Muscle of arm (tissue), 1 donor: ENCODE measurements at regions not wholly inside any gene's neighbourhood (a gene's known extent, or its start where the extent isn't known, plus 50 kb on each side); places are given as distances from the start of the nearest gene placed in this dataset.
"Not testable (repeated sequence)": the region's sequence is repeated elsewhere in the genome, so short reads cannot be mapped to it uniquely, and the experiment has no call there.

Experiments used
- DNase-seq: peaks from one replicate; pipeline ENCODE4 v3.0.0-alpha.2; 2013

DNA sequence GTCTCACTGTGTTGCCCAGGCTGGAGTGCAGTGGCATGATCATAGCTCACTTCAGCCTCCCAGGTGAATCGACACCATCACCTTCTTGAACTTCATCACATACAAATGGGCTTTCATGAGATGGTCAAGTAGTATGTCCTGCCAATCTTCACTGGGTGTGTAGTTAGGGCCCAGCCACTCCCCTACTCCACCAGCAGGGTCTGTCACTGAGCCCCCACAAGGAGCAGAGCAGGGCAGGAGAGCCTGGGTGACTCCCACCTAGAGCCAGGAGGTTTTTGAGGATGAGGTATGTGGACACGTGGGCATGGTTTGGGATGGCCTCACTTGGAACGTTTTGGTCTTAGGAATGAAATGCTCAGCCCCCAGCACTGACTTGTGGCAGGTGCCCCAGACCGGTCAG lies 4037.7 kb upstream of the TPTE start:
- DNase-seq, result not testable (repeated sequence)

DNA sequence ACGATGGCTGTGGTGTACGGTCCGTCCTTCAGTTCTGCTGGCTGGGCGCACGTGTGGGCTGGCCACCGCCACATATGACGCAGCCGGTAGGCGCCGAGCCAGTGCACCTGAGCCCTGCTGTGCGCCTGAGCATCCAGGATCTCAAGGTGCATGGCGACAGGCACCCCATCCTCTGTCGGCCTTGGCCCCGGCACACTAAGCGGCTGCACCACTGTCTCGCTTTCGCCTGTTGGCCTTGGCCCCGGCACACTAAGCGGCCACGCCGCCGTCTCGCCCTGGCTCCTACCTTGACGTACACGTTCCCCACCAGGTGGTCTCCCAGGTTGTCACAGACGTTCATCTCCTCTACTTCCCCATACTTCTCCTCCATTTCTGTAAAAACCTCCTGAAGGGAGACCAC lies 4034.6 kb upstream of the TPTE start:
- not testable (repeated sequence) for DNase-seq

DNA sequence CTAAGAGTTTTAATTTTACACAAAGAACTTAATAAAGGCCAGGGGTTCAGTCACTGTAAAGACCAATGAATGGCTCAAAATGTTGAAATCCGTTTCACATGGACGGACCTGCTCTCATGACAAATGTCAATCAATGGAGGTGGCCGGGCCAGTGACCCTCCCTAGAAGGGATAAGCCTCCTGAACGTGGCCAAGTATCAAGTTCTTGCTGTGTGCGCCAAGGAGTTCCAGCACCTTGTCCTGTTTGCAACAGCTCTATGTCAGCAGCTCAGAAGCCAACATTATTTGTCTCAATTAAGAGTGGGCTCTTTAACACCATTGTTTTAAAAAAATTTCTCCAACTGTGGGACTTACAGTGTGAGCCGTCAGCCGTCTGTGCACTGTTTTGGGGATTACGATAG lies 4028.7 kb upstream of the TPTE start:
- not testable (repeated sequence) for DNase-seq

DNA sequence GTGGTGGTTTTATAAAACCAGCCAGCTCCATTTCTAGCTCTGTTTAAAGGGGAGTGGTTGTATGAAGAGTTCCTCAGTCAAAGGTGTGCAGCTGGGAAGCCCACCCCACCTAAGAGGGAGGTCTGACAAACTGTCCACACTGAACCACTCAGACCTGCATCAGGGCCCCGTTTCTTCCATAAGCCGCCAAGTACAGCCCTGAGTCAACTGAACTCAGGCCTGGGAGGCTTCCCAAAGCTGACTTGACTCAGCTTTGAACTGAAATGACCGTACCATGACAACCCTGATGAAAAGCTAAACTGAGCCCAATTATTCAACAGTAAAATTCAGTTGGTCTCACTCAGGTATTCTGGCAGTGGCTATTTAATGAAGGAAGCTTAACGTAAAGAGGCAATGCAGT lies 4027.4 kb upstream of the TPTE start:
- DNase-seq, result not testable (repeated sequence)

DNA sequence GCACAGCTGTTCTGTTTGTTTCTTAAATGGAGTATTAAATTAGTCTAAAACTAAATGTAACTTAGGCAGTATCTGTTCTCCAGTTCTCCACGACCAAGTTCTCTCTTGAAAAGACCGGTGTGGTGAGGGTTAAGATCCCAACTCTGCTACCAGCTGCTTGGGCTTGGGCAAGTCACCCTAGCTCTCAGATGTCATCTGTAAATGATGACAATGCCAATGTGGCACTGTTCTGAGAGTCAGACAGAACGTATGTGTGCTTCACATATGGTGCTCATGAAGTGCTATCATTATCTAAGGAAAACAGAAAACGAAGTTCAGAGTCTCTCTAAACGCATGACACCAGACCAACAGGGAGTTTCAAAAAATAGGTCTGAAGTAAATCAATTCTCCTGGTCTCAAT lies 4025.0 kb upstream of the TPTE start:
- not testable (repeated sequence) for DNase-seq

DNA sequence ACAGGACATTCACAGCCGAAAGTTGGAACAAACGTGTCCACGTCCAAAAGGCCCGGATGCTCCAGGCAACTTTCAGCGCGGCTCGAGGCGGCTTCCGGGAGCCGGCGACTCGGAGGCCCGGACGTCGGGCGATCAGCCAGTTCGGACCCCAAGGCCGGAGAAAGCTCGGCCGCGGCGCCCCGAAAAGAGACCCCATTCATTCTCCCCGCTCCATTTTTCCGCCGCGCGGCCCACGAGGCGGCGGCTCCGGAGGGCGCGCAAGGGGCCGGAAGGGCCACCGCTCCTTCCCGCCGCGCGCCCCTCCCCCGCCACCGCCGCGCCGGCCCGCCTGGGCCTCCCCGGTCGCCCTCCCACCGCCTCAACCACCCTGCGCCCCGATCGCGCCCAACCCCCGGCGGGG lies 4022.7 kb upstream of the TPTE start:
- not testable (repeated sequence) for DNase-seq

DNA sequence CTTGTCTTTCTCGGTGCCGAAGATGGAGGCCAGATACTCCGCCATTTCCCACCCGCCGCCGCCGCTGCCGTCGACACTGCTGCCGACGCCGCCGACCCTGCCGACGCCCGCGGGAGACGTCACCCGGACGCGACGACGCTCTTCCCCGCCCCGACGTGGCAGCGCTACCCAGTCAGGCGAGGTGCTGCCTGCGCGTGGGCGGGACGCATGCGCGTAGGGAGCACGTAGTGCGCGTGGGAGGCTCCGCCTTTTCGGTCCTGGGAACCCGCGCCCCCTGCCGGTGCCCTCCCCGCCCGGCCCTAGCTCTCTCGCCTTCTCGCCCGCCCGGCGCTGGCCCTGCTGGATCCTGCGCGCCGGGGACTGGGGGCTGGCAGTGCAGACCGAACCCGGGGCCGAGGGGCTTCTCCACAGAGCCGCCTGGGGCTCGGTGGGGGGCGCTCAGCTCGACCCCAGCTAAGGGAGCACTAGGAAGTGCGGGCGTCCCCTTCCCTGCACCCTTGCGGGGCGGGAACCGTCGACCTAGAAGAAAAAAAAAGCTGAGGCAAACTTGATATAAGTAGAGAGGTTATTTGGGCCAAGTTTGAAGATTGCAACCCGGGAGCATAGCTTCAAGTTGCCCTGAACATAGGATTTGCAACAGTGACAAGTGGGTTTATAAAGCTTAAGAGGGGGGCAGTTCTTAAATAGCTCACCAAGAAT lies 4022.1 kb upstream of the TPTE start:
- DNase-seq, result not testable (repeated sequence)

DNA sequence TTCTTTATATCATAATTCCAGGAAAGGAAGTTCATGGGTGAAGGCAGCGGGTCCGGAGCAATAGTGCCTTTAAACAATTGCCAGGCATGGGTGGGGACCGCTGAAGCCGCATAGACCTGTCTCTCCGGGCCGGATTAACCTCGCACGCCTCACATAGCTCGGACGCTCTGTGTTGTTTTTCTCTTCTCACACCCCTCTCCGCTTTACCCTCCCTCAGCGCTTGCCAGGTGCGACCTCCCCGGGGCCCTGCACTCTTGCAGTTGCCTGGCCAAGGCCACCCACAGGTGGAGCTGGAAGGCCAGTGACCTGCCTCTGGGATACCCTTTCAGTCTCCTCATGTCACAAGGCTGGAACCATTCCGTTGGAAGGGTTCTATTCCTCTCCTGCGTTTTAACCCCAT lies 4021.5 kb upstream of the TPTE start:
- not testable (repeated sequence) for DNase-seq

DNA sequence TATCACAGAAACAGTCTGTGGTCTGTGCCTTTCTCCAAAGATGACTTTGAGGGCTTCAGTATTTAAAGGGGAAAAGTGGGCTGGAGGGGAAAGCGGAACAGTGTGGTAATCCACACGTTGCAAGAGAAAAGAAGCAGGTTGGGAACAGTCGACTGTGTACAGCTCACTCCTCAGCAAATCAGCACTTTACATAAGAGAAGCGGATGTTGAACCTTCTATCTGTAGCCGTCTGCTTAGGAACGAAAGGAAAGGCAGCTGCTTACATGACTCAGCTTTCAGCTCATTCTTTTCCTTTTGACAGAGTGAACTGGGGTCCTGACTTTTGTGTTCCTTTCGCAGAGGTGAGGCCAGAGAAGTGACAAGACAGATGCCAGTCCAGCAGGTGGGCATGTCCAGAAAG lies 4020.7 kb upstream of the TPTE start:
- not testable (repeated sequence) for DNase-seq

DNA sequence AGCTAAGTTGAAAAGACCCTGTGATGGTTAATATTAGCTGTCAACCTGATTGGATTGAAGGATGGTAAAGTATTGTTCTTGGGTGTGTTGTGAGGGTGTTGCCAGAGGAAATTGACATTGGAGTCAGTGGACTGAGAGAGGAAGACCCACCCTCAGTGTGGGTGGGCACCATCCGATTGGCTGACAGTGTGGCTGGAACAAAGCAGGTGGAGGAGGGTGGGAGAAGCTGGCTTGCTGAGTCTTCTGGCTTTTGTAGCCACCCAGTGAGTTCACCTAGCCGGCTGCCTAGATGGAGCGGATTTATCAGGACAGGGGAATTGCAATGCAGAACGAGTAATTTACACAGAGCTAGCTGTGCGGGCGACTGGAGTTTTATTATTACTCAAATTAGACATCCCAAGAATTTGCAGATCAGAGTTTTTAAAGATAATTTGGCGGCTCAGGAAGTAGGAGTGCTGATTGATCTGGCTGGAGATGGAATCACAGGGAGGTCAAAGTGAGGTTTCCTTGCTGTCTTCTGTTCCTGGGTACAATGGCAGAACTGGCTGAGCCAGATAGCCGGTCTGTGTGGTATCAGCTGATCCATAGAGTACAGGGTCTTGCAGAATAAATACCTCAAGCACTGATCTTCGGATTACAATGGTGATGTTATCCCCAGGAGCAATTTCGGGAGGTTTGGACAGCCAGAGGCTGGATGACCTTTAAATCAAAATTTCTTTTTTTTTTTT lies 4015.1 kb upstream of the TPTE start:
- not testable (repeated sequence) for DNase-seq

DNA sequence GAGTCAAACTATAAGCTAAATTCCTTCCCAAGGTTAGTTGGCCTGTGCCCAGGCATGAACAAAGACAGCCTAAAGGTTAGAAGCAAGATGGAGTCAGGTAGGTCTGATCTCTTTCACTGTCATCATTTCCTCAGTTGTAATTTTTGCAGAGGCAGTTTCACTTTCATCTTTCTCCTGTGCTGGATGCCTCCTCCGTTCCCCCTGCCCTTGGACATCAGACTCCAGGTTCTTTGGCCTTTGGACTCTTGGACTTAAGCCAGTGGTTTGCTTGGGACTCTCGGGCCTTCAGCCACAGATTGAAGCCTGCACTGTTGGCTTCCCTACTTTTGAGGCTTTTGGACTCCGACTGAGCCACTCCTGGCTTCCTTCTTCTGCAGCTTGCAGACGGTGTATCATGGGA lies 4013.8 kb upstream of the TPTE start:
- DNase-seq, result not testable (repeated sequence)

DNA sequence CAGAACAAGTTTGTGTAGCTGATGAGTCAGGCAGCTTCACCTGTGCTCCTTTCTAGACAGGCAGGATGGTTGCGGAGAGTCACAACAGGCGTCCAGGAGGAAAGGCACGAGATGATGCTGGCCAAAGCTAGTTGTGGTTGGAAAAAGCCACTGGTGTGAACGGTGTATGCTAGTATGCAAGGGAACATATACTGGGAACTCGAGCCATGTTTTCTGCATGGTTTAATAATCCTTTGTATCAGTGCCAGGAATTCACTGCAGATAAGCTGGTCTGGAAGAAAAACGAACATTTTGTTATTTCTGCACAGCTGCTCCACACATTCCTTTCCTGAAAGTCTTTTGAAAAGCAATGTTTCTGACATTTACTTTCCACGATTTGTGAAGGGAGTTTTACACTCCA lies 3999.6 kb upstream of the TPTE start:
- not testable (repeated sequence) for DNase-seq

DNA sequence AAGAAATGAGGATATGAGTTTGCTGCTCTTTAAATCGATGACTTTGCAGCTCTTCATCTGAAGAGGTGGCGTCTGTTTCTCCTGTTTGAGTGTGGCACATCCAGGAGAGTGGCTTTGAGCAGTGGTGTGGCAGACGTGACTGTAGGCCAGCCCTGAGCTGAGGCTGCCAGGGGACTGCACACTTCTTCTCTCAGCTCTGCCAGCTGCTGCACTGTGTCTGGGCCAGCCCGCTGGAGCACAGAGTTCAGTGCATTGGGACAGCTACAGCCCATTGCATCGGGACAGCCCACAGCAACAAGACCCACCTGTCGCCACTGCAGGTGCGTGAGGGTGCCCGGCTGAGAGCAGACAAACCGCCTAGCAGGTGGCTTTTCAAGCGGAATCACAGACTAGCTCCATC lies 3995.2 kb upstream of the TPTE start:
- not testable (repeated sequence) for DNase-seq

DNA sequence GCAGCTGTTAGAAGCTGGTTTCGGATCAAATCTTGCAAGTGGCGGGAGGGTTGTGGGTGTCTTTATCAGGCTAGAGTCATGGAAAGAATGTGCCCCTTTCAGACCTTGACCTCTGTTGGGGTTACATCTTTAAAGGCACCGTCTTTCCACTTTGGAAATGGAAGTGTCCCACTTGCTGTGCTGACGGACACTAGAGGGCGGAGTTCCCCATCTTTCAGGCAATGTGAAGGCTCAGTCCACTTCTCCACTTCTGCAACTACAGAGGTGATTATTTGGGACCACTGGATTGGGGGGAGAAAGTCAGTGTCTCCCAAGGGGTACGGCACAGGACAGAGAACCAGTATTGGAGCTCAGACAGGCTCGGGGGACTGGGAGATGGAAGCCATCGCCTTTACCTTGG lies 3990.7 kb upstream of the TPTE start:
- DNase-seq, result not testable (repeated sequence)

DNA sequence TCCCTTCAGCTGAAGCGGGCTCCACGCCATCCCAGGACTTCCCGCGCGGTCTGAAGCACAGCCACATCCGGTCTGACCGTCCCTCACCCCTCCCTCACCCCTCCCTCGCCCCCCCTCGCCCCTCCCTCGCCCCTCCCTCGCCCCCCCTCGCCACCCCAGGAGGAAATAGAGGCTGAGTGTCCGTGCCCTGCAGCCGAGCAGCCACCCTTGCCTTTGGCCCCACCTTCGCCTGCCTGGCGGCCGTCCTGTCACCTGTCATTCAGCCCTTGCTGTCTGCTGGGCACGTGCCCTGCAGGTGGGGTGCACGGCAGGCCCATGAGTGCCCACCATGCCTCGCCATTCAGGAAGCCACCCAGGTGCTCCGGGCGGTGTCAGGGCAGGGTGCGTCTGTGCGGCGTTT lies 3988.1 kb upstream of the TPTE start:
- not testable (repeated sequence) for DNase-seq

DNA sequence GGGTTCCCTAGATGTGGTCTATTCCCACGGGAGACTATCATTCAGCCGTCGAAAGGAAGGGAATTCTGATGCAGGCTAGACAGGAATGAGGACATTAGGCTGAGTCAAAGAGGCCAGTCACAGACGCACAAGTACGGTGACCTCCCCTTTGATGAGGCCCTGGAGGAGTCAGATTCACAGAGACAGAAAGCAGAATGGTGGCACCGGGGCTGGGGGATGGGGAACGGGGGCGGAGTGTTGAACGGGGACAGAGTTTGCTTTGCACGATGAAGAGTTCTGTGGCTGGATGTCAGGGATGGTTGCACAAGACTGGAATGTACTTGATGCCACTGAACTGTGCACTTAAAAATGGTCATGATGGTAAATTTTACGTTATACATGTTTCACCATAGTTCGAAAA lies 3983.1 kb upstream of the TPTE start:
- DNase-seq, result not testable (repeated sequence)

DNA sequence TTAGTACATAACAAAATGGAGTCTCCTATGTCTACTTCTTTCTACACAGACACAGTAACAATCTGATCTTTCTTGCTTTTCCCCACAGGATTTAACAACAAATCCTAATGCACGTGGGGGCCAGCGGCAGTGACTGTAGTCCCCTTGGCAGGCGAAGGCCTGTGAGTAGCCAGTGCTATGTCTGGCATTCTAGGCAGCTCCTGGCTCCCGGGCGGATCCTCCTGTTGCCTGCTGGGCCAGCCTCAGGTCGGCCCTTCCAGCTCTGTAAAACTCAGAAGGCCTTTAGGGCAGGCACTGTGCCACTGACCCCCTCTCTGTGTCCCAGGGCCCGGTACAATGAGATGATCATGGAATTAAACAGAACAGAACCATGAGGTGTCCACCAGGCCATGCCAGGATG lies 3981.7 kb upstream of the TPTE start:
- not testable (repeated sequence) for DNase-seq

DNA sequence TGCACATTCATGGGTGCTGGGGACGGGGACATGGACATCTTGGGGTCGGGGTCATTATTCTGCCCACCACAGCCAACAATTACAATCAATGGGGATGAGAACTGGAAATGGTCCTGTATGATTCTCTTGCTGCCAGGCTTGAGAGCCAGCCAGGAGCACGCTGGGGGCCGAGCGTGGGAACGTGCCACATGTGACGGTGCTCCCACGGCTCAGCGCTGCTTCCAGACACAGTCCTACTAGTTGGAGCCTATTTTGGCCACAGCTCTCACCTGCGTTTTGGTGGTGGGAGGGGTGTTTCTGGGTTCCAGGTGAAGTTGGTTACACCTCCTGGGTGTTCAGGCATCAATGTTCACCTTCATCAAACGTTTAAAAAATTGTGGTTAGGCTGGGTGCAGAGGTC lies 3980.3 kb upstream of the TPTE start:
- DNase-seq, result not testable (repeated sequence)

DNA sequence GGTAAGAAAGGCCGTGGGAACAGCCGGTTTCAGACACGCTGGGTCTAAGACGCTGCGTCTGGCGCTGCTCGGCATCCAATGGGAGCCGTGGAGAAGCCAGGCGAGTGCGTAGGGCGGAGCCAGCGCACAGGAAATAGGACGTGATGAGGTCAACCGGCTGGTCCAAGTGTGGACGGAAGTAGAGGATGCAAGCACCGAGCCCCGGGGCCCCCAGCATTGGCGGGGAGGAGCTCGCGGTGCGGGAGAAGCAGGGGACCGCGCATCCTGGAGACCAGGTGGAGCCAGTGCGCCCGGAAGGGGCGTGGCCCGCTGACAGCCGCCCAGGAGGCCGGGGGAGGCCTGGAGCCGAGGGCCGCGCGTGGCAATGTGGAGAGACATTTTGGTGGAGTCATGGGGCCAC lies 3976.1 kb upstream of the TPTE start:
- not testable (repeated sequence) for DNase-seq

DNA sequence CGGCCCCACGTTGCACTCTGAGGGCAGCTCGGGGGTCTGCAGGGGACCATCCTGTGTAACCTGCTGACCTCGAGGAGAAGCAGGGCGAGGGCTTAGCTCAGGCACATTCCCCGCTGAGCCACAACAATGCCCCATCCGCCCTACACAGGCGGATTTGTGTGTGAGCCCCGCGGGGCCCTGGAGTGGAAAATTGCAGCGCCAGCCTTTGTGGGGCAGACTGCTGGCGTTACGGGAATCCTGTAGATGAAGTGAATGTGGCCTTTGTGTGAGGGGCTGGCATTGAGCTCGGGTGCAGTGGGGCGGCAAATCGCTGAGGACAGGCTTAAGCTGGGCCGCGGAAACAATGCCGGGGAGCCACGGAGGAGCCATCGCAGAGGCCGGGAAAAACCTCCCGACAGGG lies 3970.3 kb upstream of the TPTE start:
- DNase-seq, result not testable (repeated sequence)

DNA sequence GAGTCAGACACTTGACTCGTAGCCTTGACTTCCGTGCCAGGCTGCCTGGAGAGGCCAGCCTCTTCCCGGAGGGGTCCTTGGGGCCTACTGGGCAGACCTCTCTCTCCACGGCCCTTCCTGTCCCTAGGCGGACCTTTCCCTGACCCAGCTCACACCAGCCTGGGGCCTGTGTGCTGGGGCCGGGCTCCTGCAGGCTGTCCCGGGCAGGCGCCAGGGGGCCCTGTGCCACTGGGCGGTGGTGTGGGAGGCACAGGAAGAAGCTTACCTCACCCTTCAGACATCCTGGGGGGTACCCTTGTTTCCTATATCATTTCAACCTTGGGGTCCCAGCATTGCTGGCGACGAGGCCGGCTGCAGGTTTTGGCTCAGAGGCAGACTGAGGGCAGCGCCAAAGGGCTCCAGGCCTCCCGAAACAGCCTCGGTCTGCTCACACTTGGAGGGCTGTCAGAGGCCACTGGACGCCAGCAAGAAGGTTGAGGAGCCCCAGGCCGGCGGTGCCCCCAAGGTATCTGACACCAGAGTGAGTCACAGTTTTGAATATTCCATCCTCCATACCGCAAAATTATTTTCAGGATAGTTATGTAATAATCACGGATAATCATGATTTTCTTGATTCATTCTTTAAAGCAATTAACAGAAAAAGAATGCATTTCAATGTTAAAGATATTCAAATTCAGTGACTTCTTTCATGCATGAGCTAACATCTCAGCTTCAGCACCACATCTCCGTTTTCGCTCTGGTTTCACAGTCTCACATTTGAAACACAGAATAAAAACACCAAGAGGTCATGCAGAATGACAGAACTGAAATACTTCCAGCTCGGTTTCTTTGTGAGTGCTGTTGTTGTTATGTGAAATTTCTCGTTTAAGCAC lies 3967.6 kb upstream of the TPTE start:
- DNase-seq, result not testable (repeated sequence)

DNA sequence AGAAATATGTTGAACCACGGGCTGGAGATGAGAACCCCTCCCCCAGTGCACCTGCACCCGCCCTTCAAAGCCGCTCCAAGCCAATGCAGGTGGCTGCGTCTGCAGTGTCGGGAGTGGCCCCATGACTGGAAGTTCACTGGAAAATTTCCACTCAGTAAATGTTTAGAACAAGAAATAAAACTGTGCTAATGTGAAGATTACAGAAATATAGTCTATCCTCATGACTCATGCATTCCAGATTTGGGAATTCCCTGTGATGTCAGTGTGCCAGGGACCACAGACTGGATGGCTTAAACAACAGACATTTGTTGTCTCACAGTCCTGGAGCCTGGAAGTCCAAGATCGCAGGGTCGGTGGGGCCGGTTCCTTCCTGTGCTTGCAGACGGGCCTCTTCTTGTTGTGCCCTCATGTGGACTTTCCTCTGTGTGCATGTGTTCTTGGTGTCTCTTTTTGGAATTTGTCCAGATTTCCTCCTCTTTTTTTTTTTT lies 3967.0 kb upstream of the TPTE start:
- not testable (repeated sequence) for DNase-seq
